22Rv1 (cell line): ENCODE measurements at regions not wholly inside any gene's neighbourhood (a gene's known extent, or its start where the extent isn't known, plus 50 kb on each side); places are given as distances from the start of the nearest gene placed in this dataset.

Experiments used
- CTCF ChIP-seq: fragments of 450-650 bp; IDR thresholded peaks from 2 replicates; pipeline ENCODE4 v1.5.1; 2017; ENCODE audit warnings: mild to moderate bottlenecking
- ZFX ChIP-seq: fragments of 450-650 bp; IDR thresholded peaks from 2 replicates; pipeline ENCODE4 v1.6.1; 2017; ENCODE audit warnings: antibody characterized with exemption, borderline replicate concordance

GRCh38 chr1:116262207-116262994, 110.6 kb upstream of the ATP1A1 start:
- TF ChIP-seq CTCF: no peak
- no peak for TF ChIP-seq ZFX
